ENCODE measurements at regions not wholly inside any gene's neighbourhood (a gene's known extent, or its start where the extent isn't known, plus 50 kb on each side); places are given as distances from the start of the nearest gene placed in this dataset.
A peak's percentile ranks its signal among the peaks of the same experiment; 100 is the strongest.

DNA sequence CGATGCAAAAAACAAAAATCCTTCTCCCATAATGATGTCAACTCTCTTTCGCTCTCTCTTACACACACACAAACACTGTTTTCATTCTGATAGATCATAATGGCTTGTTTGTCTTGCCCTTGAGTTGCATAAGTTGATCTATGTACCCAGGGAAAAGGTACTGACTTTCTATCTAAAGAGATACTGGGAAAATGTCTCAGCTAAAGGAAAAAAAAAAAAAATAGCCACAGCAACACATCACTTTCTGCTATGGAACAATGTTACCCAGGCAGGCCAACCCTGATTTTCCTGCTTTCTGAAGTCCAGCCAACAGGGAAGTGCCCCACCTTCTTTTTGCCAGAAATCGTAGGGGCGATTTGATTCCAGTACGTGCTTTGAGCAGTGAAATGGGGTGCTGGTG is 212.6 kb upstream of the ACTBL2 start:
- DNase-seq, result no peak

DNA sequence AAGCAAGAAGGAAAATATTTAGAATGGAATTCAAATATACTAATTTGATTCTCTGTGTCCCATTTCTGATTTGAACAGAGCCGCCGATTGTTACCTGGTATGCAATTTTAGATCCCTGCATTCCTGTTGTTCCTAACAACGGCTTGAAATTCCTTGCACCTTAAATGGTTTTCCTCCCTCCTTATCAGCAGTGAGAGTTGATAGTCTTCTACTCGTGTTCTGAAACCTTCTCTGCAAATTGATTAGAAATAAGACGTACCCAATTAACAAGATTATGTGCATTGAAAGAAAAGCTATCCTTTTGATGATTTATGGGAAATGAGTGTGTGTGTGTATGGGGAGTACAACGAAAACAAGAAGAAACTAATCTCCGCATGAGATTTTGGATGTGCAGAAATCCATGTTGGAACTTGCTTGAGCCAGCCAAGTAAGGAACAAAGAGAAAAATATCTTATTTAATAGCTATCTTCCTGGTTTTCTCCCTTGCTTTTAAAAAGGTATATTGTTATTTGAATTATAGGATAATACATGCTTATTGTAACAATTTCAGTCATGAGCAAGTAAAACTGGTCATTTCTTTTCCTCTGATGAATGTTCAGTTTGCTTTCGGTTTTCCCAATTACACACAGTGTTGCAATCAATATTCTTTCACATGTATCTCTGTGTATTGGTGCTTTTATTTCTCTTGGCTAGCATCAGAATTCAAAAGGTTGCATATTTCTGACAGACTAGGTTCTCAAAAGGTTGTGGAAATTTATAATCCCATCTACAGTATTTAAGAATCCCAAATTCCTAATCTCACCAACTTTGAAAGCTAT is 211.1 kb upstream of the ACTBL2 start:
- DNase-seq, result no peak

DNA sequence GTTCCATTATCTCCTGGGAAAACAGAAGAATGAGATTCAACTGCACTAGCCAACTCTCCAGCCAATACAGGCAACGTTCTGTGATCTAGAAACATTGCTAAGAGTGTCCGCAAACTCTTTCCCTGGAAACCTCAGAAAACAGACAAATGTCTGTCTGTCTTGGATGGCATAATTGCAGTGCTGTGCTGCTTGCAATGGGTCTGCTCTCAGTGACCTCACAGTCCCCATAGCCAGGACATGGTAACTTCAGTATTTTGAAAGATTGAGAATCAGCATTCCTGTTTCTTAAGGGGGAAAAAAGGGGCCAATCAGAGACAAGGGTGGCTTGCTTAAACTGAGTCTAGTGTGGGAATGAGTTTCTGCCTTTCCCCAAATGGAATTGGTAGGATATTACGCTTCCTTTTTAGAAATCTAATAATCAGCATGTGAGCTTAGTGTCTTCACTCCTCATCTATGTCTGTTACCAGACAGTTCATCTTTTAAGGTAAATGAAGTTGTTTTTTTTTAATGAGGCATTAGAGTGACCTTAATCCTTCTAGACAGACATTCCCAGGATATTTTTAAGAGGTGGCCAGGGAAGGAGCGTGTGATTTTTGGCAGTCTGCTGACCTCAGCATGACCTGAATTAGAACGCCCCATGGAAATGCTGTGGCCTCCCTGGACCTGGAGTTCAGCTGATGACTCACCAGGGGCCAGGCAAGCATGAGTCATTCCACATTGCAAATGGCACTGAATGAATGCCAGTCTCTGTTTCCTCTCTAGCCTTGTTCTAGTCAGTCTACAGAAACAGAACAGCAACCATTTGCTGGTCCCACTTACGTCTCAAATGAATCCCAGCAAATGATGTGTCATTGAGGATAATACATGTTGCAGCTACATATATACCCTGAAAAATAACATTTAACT is 210.2 kb upstream of the ACTBL2 start:
- DNase-seq, result peak; percentile 96

- DNase-seq, result no peak
Measured at GRCh38 chr5:57690724-57691123, 208.1 kb upstream of the ACTBL2 start.

- DNase-seq, result peak; percentile 14
Measured at GRCh38 chr5:57687596-57687995, 205.0 kb upstream of the ACTBL2 start.

- DNase-seq, result no peak
Measured at GRCh38 chr5:57685516-57686255, 203.1 kb upstream of the ACTBL2 start.

DNA sequence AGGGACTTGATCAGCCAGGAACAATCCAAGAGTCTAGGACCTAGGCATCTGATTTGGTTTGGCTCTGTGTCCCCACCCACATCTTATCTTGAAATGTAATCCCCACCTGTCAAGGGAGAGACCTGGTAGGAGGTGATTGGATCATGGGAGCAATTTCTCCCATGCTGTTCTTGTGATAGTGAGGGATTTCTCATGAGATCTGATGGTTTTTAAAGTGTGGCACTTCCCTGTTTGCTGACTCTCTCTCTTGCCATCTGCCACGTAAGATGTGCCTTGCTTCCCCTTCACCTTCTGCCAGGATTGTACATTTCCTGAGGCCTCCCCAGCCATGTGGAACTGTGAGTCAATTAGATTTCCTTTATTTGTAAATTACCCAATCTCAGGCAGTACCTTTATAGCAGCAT is 201.7 kb upstream of the ACTBL2 start:
- no peak for DNase-seq

GRCh38 chr5:57683036-57683630 is 200.5 kb upstream of the ACTBL2 start:
- DNase-seq, result no peak

- no peak for DNase-seq
Measured at GRCh38 chr5:57681942-57682341, 199.3 kb upstream of the ACTBL2 start.

- DNase-seq, result no peak
Measured at GRCh38 chr5:57680686-57681085, 198.1 kb upstream of the ACTBL2 start.

GRCh38 chr5:57677235-57677634 is 194.6 kb upstream of the ACTBL2 start:
- no peak for DNase-seq

DNA sequence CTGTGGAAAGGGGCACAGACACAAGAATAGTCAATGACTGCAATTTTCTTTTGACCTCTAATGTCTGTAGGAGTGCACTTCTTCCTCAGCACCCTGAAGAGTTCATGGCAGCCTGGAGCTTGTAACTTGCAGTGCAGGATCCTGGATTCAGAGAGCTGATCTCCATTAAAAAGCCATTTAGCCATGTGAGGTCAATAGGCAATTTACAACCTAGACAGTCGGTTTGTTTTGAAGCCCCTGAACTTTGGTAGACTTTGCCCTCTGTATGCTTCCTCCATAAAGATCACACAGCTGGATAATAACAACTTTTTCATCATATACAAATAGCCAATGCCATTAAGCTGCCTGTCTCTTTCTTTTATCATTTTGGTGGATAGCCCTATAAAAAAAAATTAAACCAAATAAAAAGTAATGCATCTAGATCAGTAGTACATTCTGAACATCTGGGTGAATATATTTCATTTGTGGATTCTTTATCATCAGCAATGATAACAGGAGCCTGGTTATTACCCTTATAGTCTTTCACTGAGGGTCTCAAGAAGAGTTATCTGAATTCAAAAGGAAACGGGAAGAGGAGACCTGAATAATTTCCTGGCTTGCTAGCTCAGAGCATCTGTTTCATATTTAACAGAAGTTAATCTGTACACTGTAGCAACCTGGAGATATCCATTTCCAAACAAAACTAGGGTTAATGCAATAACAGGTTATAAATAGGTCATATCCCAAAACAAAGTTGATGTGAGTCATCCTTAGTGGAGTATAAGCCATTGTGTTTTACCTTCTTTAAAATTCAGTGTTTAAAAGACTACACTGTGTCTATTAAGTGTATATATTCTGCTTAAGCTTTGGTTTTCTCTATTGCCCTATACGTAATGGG is 193.8 kb upstream of the ACTBL2 start:
- DNase-seq, result peak; percentile 14

- DNase-seq, result no peak
Measured at GRCh38 chr5:57675236-57675635, 192.6 kb upstream of the ACTBL2 start.

DNA sequence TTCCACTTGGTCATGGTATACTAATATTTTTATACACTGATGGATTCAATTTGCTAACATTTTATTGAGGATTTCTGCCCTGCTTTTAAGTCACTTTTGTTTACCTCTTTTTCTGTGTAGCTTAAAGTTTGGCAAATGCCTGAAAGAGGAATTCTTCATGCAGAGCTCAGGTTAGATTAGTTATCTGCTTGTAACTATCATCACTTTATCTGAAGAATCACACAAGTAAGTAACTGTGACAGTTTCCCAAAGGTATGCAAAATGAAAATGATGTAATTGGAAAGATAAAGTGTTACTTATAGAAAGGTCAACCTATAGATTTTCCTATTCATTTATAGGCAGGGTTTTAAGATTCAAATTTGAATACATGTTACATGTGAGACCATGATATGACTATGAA is 188.8 kb upstream of the ACTBL2 start:
- no peak for DNase-seq

GRCh38 chr5:57666582-57666981 is 184.0 kb upstream of the ACTBL2 start:
- no peak for DNase-seq

- DNase-seq, result no peak
Measured at GRCh38 chr5:57665146-57665936, 182.7 kb upstream of the ACTBL2 start.

DNA sequence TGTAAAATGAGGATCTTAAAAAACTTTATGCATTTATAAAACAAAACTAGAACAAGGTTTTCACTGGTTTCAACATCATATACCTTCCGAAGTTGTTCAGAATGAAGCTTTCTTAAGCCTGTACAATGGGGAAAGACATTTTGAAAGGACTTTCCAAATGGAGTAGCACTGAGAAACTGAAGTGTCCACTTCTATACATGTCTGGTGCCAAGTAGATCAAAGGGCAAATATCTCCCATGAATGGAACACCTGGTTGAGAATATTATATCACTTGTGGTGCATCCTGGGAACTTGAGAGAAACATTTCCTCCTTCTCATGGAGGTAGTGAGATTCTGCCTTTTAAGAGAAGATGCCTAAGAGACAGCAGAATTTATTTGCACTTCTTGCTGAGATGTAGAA is 182.1 kb upstream of the ACTBL2 start:
- DNase-seq, result no peak

GRCh38 chr5:57663466-57663865 is 180.9 kb upstream of the ACTBL2 start:
- no peak for DNase-seq

DNA sequence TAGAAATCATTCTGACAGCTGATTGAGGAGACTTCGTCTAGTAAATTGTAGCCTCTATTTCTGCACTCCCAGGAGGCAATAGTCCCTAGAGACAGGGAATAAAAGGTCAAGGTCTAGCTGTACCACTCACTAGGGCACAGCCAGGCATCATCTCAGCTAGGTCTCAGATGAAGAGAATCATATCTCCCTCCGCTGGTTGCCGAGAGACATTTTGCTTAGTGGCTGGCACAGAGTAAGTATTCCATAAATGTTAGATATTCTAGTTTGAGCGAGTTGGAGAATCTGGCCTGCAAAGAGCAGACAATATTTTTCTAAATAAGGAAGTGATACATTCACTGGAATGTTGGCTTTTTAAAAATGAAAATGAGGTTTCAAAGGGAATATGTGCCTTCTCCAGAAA is 180.4 kb upstream of the ACTBL2 start:
- DNase-seq, result peak; percentile 69

DNA sequence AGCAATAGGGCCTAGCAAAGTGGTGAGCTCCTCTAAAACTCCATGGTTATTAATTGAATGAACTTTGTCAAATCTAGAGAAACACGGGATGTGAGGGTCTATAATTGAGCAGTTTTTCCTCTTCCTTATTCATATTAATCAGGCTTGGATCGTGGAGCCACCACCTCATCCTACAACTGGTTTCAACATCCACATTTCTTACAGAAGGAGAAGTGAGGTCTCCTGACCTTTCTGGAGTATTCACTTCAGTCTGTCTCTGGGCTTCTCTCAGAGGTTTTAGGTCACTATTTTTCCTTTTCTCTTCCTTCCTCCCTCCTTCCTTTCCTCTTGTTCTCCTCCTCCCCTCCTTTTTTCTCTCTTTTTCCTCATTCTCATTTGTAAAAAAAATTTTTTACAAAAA is 177.3 kb upstream of the ACTBL2 start:
- no peak for DNase-seq

- DNase-seq, result no peak
Measured at GRCh38 chr5:57658018-57658417, 175.4 kb upstream of the ACTBL2 start.
